ENCODE measurements at regions not wholly inside any gene's neighbourhood (a gene's known extent, or its start where the extent isn't known, plus 50 kb on each side); places are given as distances from the start of the nearest gene placed in this dataset.

GRCh38 chr12:42905419-42905705 is 315.8 kb upstream of the PRICKLE1 start:
- Histone ChIP-seq H3K27me3 (no peaks in the 10 kb centered on the region), H3K9ac (ENCODE audit: low read depth in 2 of 2, low read length in 2 of 2) (no peak overlapping the region), H3K27ac (no peak overlapping the region), H3K36me3 (no peaks in the 10 kb centered on the region), H3K9me3 (no peaks in the 10 kb centered on the region), H3K4me1 (no peaks in the 10 kb centered on the region), H3K4me3 (no peak overlapping the region)
- TF ChIP-seq, protein P1, sequence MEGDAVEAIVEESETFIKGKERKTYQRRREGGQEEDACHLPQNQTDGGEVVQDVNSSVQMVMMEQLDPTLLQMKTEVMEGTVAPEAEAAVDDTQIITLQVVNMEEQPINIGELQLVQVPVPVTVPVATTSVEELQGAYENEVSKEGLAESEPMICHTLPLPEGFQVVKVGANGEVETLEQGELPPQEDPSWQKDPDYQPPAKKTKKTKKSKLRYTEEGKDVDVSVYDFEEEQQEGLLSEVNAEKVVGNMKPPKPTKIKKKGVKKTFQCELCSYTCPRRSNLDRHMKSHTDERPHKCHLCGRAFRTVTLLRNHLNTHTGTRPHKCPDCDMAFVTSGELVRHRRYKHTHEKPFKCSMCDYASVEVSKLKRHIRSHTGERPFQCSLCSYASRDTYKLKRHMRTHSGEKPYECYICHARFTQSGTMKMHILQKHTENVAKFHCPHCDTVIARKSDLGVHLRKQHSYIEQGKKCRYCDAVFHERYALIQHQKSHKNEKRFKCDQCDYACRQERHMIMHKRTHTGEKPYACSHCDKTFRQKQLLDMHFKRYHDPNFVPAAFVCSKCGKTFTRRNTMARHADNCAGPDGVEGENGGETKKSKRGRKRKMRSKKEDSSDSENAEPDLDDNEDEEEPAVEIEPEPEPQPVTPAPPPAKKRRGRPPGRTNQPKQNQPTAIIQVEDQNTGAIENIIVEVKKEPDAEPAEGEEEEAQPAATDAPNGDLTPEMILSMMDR (IDR thresholded peaks at IDR 0.05), result no peak
- intact Hi-C loops (cut with DNase I), result no loop called here
- DNase-seq, result no peak

DNA sequence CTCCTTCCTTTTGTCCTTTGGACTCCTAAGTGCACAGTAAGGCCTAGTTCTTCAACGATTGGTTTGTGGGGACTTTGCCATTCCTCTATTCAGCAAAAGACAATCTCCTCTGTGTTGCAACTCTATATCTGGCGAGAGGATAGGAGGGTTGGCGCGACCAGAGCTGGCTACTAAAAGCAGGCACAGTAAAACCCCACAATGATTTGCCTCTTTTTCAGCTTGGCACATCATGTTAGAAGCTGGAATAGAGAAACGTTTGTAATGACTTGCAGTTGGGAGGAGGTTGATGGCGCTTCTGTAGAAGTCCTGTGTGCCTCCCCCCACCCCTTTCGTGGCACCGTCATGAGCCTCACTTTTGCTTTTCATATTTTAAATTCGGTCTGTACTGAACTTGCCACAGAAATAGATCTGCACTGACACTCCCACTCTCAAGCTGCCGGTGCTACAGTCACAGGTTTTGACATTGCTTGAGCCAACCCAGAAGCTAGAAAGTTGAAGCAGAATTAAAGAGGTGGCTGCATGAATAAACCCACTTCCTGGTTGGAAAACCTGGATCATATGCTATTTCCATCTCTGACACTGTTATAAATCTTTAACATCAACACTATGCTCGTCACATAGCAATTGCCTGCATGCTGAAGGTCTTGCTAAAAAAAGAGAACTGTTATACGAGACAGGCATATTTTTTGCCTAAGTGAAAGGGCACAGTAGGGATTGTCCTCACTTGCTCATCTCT is 315.3 kb upstream of the PRICKLE1 start:
- no peak for DNase-seq
- H3K9me3 ChIP-seq, result no peaks in the 10 kb centered on the region
- H3K4me1 ChIP-seq, result no peaks in the 10 kb centered on the region
- TF ChIP-seq, protein P1 (IDR thresholded peaks at IDR 0.05), result no peak
- H3K27me3 ChIP-seq, result no peaks in the 10 kb centered on the region
- intact Hi-C loops (cut with DNase I), result no loop called here
- no peaks in the 10 kb centered on the region for H3K36me3 ChIP-seq
- H3K4me3 ChIP-seq, result no peak overlapping the region
- no peak overlapping the region for H3K27ac ChIP-seq
- H3K9ac ChIP-seq (ENCODE audit: low read depth in 2 of 2, low read length in 2 of 2), result no peak overlapping the region

DNA sequence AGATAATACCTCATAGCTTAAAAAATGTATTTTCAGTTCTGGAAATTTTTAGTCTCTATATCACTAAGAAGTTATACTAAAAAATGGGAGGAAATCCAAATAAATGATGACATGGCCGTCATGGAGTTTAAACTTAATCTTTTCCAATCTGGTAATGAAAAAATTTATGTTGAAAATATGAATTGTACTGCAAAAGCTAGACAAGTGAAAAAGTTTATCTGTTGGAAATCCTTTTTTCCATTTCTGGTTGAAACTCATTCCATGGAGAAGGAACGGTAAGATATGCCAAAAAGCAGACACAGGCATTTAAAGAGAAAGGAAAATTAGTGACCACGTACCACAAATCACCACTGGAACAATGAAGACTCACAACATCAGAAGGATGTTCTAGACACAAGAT is 314.2 kb upstream of the PRICKLE1 start:
- Histone ChIP-seq H3K4me1 (no peaks in the 10 kb centered on the region), H3K9me3 (no peaks in the 10 kb centered on the region), H3K9ac (ENCODE audit: low read depth in 2 of 2, low read length in 2 of 2) (no peak overlapping the region), H3K27me3 (no peaks in the 10 kb centered on the region), H3K36me3 (no peaks in the 10 kb centered on the region), H3K27ac (no peak overlapping the region), H3K4me3 (no peak overlapping the region)
- TF ChIP-seq, protein P1 (IDR thresholded peaks at IDR 0.05), result no peak
- intact Hi-C loops (cut with DNase I), result no loop called here
- no peak for DNase-seq

- Histone ChIP-seq H3K9ac (ENCODE audit: low read depth in 2 of 2, low read length in 2 of 2) (no peak overlapping the region), H3K9me3 (no peaks in the 10 kb centered on the region), H3K27me3 (no peaks in the 10 kb centered on the region), H3K27ac (no peak overlapping the region), H3K4me1 (no peaks in the 10 kb centered on the region), H3K36me3 (no peaks in the 10 kb centered on the region), H3K4me3 (no peak overlapping the region)
- intact Hi-C loops (cut with DNase I), result no loop called here
- DNase-seq, result no peak
- TF ChIP-seq, protein P1 (IDR thresholded peaks at IDR 0.05), result no peak
Measured at GRCh38 chr12:42902001-42902400, 312.5 kb upstream of the PRICKLE1 start.

GRCh38 chr12:42893803-42894202 is 304.3 kb upstream of the PRICKLE1 start:
- no peaks in the 10 kb centered on the region for H3K36me3 ChIP-seq
- H3K4me3 ChIP-seq, result no peak overlapping the region
- no peak overlapping the region for H3K9ac ChIP-seq (ENCODE audit: low read depth in 2 of 2, low read length in 2 of 2)
- no peaks in the 10 kb centered on the region for H3K27me3 ChIP-seq
- DNase-seq, result no peak
- H3K27ac ChIP-seq, result no peak overlapping the region
- H3K4me1 ChIP-seq, result no peaks in the 10 kb centered on the region
- peaks cover 2% of the 10 kb centered on the region for H3K9me3 ChIP-seq
- intact Hi-C loops (cut with DNase I), result no loop called here
- TF ChIP-seq, protein P1 (IDR thresholded peaks at IDR 0.05), result no peak
